T-helper 17 cell (primary cell): ENCODE measurements at regions not wholly inside any gene's neighbourhood (a gene's known extent, or its start where the extent isn't known, plus 50 kb on each side); places are given as distances from the start of the nearest gene placed in this dataset.

ENCODE experiments used
- ATAC-seq: fragments of 150-1000 bp; cut with Tn5 transposase; 2 replicates; pipeline ENCODE4 v1.10.0; 2021; ENCODE audit warnings: mild to moderate bottlenecking, moderate library complexity
- DNase-seq, 3 donors: peaks; one replicate each; pipeline versions ENCODE4 v3.0.0 to v3.0.0-alpha.2; 2020 to 2021
- H3K9me3 ChIP-seq: one replicate; pipeline ENCODE4 v1.7.0; 2013; ENCODE audit warnings: low read length, mild to moderate bottlenecking; ENCODE audit not compliant: control insufficient read depth, poor library complexity, severe bottlenecking
- H3K27ac Mint-ChIP-seq: one replicate; pipeline ENCODE4 v1.8.0; 2022; ENCODE audit warnings: mild to moderate bottlenecking, moderate library complexity, mixed read lengths
- H3K27me3 Mint-ChIP-seq: one replicate; pipeline ENCODE4 v1.8.0; 2022; ENCODE audit warnings: mixed read lengths
- H3K36me3 Mint-ChIP-seq: one replicate; pipeline ENCODE4 v1.8.0; 2022; ENCODE audit warnings: low read depth, mixed read lengths
- H3K4me1 Mint-ChIP-seq: one replicate; pipeline ENCODE4 v1.8.0; 2022; ENCODE audit warnings: mild to moderate bottlenecking, mixed read lengths
- H3K4me3 Mint-ChIP-seq: one replicate; pipeline ENCODE4 v1.8.0; 2022; ENCODE audit warnings: mild to moderate bottlenecking, moderate library complexity, mixed read lengths

GRCh38 chr16:86297866-86298757 lies 212.2 kb upstream of the FOXF1 start:
- Mint-ChIP-seq H3K27ac (no peak overlapping the region), H3K27me3 (peaks cover 82% of the 10 kb centered on the region), H3K4me1 (peaks cover 2% of the 10 kb centered on the region), H3K36me3 (peaks cover 2% of the 10 kb centered on the region), H3K4me3 (no peak overlapping the region)
- DNase-seq (no peak), ATAC-seq (no peak)
- no peaks in the 10 kb centered on the region for H3K9me3 ChIP-seq

GRCh38 chr16:86298758-86299134 lies 211.6 kb upstream of the FOXF1 start:
- H3K4me1 Mint-ChIP-seq: peaks cover 2% of the 10 kb centered on the region
- H3K27ac Mint-ChIP-seq: no peak overlapping the region
- H3K27me3 Mint-ChIP-seq: peaks cover 76% of the 10 kb centered on the region
- ATAC-seq (no peak), DNase-seq (no peak)
- no peak overlapping the region for H3K4me3 Mint-ChIP-seq
- no peaks in the 10 kb centered on the region for H3K9me3 ChIP-seq
- H3K36me3 Mint-ChIP-seq: no peaks in the 10 kb centered on the region

GRCh38 chr16:86299882-86300610 lies 210.3 kb upstream of the FOXF1 start:
- H3K27me3 Mint-ChIP-seq: peaks cover 71% of the 10 kb centered on the region
- no peak overlapping the region for H3K4me3 Mint-ChIP-seq
- H3K36me3 Mint-ChIP-seq: no peaks in the 10 kb centered on the region

GRCh38 chr16:86300746-86301481 lies 209.4 kb upstream of the FOXF1 start:
- Mint-ChIP-seq H3K27ac (no peak overlapping the region), H3K4me3 (no peak overlapping the region), H3K4me1 (peaks cover 2% of the 10 kb centered on the region), H3K36me3 (no peaks in the 10 kb centered on the region), H3K27me3 (peaks cover 75% of the 10 kb centered on the region)
- no peak for ATAC-seq
- no peaks in the 10 kb centered on the region for H3K9me3 ChIP-seq
- DNase-seq: no peak

More at GRCh38 chr16:86299882-86300610, 210.3 kb upstream of the FOXF1 start:
- H3K9me3 ChIP-seq: no peaks in the 10 kb centered on the region
- DNase-seq: no peak
- Mint-ChIP-seq H3K27ac (no peak overlapping the region), H3K4me1 (peaks cover 2% of the 10 kb centered on the region)
- no peak for ATAC-seq

- peaks cover 58% of the 10 kb centered on the region for H3K27me3 Mint-ChIP-seq
- no peak for ATAC-seq
- no peak overlapping the region for H3K4me3 Mint-ChIP-seq
- no peak for DNase-seq
- H3K27ac Mint-ChIP-seq: no peak overlapping the region
- H3K4me1 Mint-ChIP-seq: peaks cover 2% of the 10 kb centered on the region
- H3K9me3 ChIP-seq: no peaks in the 10 kb centered on the region
- no peaks in the 10 kb centered on the region for H3K36me3 Mint-ChIP-seq
These were observed 207.8 kb upstream of the FOXF1 start for GRCh38 chr16:86302421-86303109.

GRCh38 chr16:86303787-86304678 lies 206.3 kb upstream of the FOXF1 start:
- Mint-ChIP-seq H3K4me1 (peaks cover 2% of the 10 kb centered on the region), H3K36me3 (no peaks in the 10 kb centered on the region), H3K27ac (no peak overlapping the region), H3K27me3 (peaks cover 48% of the 10 kb centered on the region), H3K4me3 (no peak overlapping the region)
- H3K9me3 ChIP-seq: no peaks in the 10 kb centered on the region
- ATAC-seq (no peak), DNase-seq (no peak)

- Mint-ChIP-seq H3K27ac (no peak overlapping the region), H3K27me3 (peaks cover 44% of the 10 kb centered on the region), H3K4me1 (peaks cover 2% of the 10 kb centered on the region), H3K4me3 (no peak overlapping the region), H3K36me3 (no peaks in the 10 kb centered on the region)
- DNase-seq (no peak), ATAC-seq (no peak)
- H3K9me3 ChIP-seq: no peaks in the 10 kb centered on the region
These were observed 205.5 kb upstream of the FOXF1 start for GRCh38 chr16:86304868-86305267.

- Mint-ChIP-seq H3K27ac (no peak overlapping the region), H3K36me3 (no peaks in the 10 kb centered on the region), H3K4me3 (no peak overlapping the region), H3K4me1 (no peaks in the 10 kb centered on the region), H3K27me3 (peaks cover 38% of the 10 kb centered on the region)
- no peak for DNase-seq
- no peak for ATAC-seq
- H3K9me3 ChIP-seq: no peaks in the 10 kb centered on the region
These were observed 204.9 kb upstream of the FOXF1 start for GRCh38 chr16:86305440-86305839.

GRCh38 chr16:86306011-86306644 lies 204.2 kb upstream of the FOXF1 start:
- ATAC-seq: no peak

GRCh38 chr16:86306811-86307513 lies 203.4 kb upstream of the FOXF1 start:
- DNase-seq: no peak
- ATAC-seq: no peak
- no peaks in the 10 kb centered on the region for H3K9me3 ChIP-seq
- Mint-ChIP-seq H3K36me3 (no peaks in the 10 kb centered on the region), H3K27me3 (peaks cover 28% of the 10 kb centered on the region), H3K4me1 (no peaks in the 10 kb centered on the region), H3K27ac (no peak overlapping the region), H3K4me3 (no peak overlapping the region)

More at GRCh38 chr16:86306011-86306644, 204.2 kb upstream of the FOXF1 start:
- H3K4me1 Mint-ChIP-seq: no peaks in the 10 kb centered on the region
- no peak overlapping the region for H3K27ac Mint-ChIP-seq
- no peaks in the 10 kb centered on the region for H3K36me3 Mint-ChIP-seq
- H3K27me3 Mint-ChIP-seq: peaks cover 35% of the 10 kb centered on the region
- no peaks in the 10 kb centered on the region for H3K9me3 ChIP-seq
- no peak for DNase-seq
- no peak overlapping the region for H3K4me3 Mint-ChIP-seq

- DNase-seq: no peak
- Mint-ChIP-seq H3K4me1 (no peaks in the 10 kb centered on the region), H3K27me3 (peaks cover 27% of the 10 kb centered on the region), H3K4me3 (no peak overlapping the region), H3K36me3 (no peaks in the 10 kb centered on the region), H3K27ac (no peak overlapping the region)
- H3K9me3 ChIP-seq: no peaks in the 10 kb centered on the region
- ATAC-seq: no peak
These were observed 202.8 kb upstream of the FOXF1 start for GRCh38 chr16:86307514-86307903.
